ENCODE measurements at regions not wholly inside any gene's neighbourhood (a gene's known extent, or its start where the extent isn't known, plus 50 kb on each side); places are given as distances from the start of the nearest gene placed in this dataset.

- TF ChIP-seq POLR2A (IDR thresholded peaks at IDR 0.05; ENCODE audit: low read depth, low read length) (no peak), POLR2AphosphoS5 (IDR thresholded peaks at IDR 0.05; ENCODE audit: low read length) (no peak), YY1 (IDR thresholded peaks at IDR 0.05; ENCODE audit: low read depth, low read length) (no peak), CHD2 (IDR thresholded peaks at IDR 0.05; ENCODE audit: borderline replicate concordance, low read depth, low read length) (no peak)
Measured at GRCh38 chr2:186909095-186909494, 60.1 kb upstream of the ZSWIM2 start.

Data from GM12878 (cell line).